Glomerular visceral epithelial cell (primary cell): ENCODE measurements at regions not wholly inside any gene's neighbourhood (a gene's known extent, or its start where the extent isn't known, plus 50 kb on each side); places are given as distances from the start of the nearest gene placed in this dataset.
A peak's percentile ranks its signal among the peaks of the same experiment; 100 is the strongest.
"Not testable (repeated sequence)": the region's sequence is repeated elsewhere in the genome, so short reads cannot be mapped to it uniquely, and the experiment has no call there.

ENCODE experiments used
- DNase-seq: peaks from one replicate; pipeline ENCODE4 v3.0.0-alpha.2; 2016; ENCODE audit errors: extremely low spot score

DNA sequence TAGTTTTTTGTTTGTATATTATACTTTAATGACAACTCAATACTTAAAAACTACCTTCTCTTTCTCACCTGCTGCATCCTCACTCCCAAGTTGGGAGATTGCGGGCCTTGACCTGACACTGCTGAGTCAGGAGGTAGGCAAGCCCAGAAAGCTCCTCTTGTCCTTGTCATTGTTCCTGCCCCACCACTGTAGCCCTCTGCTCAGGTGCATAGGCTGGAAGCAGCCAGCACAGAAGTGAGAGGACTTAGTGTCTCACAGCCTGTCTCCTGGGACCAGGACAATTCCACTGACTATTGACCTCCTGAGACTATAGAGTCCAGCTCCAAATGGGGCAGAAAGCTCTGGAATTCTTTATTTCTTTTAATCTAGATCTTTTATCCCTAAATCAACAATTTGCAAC, 123.5 kb upstream of the NDP start:
- no peak for DNase-seq

DNA sequence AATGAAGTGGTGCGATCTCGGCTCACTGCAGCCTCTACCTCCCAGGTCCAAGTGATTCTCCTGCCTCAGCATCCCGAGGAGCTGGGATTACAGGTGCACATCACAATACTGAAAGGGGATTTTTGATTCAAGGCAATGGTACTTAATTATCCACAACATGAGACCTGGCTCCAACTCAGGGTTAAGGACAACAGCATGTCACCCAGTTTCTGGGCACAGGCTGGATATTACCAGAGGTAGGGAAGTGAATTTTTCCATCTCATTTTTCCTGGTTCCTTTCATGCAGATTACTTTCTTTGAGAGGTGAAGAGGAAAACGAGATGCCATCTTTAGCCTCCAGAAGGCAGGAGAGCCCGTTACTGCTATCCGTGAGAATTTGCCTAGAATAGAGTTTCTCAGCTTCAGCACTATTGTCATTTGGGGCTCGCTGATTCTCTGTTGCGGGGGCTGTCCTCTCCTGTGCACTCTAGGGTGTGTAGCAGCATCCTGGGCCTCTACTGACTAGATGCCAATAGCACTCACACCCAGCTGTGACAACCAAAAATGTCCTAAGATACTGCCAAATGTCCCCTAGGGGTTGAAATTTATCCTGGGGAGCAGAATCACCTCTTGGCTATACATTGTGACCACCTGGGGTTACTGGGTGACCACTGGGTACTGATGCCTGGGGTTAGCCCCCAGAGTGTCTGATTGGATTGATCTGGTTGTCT, 121.8 kb upstream of the NDP start:
- DNase-seq: no peak

DNA sequence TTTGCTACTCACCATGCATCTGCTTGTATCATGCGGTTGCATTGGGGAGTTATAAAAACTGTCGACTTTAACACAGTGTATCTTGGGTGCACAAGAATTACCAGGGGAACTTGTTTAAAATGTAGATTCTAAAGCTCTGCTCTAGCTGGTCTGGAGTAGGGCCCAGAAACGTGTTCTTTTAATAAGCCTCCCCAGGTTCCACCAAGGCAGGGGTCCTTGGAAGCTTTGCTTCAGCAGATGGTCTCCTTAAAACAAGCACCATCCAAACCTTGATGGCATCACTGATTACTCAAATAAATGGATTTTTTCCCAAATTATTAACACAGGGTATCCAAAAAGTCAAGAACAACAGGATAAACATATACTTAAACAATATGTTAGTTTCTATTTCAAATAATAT, 120.2 kb upstream of the NDP start:
- DNase-seq: no peak

DNA sequence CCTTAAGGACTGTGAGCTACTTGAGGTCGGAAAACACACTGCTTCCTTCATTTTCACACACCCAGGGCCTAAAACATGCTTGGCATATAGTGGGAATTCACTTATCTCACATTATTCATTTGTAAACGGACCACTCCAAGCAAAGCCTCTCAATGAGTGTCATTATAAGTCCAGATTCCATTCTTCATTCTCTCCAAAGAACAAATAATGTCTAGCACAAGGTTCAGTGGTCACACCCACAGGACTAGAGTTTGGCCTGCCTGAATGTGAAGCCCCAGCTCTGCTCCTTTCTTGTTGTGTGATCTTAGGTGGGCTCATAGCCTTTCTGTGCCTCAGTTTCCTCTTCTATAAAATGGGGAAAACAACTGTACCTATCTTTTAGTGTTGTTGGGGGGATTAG, 119.6 kb upstream of the NDP start:
- DNase-seq: no peak

DNA sequence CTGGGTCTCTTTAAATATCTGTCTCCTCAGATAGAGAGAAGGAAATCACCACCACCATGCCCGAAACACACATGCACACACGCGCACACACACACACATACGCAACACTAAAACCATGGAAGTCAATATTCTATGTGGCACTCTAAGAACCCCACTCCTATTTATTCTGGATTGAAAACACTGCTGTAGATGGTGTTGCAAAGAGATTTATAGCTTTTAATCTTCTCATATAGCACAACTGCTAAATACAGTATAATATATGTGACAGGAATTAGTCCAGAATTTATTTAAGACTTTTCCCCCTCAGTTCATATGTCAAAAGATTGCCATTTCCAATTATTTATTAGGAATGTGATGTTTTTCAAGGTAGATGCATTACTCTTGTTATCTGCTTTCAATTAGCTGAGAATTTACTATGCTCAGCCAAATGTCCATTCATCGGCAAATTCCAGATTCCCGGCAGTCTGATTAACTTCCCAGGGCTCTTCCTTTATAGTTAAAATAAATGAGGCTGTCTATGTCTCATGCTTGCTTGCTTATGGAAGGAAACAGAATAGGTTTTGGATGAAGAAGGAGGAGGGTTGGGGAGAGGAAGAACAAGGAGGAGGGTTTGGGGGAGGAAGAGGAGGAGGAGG, 115.4 kb upstream of the NDP start:
- no peak for DNase-seq

DNA sequence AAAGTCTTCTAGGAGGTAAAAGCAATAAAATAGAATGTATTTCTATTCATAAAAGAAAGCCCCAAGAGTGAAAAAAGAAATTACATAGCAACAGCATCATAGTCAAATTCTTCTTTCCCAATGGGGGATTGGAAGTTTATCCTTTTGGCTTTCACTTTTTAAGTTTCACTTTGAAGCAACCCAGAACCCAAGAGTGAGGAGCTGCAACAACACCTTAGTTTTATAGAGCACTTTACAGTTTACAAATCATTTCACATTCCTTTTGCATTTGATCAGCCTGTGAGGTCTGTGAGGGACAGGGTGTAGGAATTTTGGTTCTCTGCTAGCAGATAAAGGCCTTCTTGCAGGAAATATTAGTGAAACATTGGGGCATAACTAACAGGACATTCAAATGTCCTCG, 112.0 kb upstream of the NDP start:
- DNase-seq: no peak

DNA sequence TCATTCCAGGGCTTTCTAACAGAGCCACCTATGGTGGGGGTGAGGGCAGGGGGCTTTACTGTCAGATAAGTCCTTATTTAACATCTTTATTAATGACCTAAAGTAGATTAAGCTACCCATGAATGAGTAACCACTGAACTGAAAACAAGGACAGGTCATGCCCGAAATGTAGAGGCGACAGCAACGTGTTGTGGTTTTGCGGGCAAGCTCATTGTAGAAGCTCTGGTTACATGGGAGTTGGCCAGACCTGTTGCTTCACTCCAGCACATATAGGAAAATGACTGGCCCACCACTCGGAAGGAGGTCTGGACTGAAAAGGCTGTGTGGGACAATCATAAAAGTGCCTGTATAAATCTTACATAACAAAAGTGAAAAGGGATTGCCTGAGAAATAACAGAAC, 109.6 kb upstream of the NDP start:
- DNase-seq: peak; percentile 49

DNA sequence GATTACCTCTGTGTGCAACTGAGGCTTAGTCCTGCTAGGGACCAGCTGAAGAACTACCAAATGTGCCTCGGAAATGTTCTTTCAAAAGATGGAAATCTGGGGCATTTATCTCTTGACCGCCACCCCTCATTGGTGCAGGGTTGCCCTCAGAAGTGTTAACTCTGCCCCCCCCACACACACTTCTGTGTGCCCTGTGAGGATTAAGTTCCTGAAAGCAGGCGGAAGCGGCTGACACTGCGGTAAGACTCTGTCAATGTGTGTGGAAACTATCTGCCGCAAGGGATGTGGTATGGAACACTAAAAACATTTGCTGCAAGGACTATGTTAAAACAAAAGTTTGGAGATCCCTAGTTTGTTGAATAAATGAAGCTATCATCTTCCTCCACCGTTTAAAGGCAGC, 106.9 kb upstream of the NDP start:
- DNase-seq: no peak

DNA sequence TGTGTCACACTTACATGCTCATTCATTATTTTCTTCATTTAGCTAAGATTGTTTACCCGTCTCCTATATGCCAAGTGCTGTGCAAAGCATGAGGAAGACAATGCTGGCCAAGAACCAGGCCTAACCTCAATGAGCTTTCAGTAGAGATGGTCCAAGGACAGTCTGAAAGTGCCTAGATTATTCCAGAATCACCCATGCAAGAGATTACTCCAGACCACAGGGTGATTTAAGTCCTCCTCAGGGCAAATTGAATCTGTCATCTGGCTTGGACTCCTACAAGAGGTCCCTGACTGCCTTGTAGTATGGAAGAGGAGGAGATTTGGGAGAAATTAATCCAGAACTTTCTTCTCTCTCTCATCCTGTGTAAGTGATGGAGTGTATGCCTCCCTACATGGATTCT, 99.4 kb upstream of the NDP start:
- peak; percentile 29 for DNase-seq

DNA sequence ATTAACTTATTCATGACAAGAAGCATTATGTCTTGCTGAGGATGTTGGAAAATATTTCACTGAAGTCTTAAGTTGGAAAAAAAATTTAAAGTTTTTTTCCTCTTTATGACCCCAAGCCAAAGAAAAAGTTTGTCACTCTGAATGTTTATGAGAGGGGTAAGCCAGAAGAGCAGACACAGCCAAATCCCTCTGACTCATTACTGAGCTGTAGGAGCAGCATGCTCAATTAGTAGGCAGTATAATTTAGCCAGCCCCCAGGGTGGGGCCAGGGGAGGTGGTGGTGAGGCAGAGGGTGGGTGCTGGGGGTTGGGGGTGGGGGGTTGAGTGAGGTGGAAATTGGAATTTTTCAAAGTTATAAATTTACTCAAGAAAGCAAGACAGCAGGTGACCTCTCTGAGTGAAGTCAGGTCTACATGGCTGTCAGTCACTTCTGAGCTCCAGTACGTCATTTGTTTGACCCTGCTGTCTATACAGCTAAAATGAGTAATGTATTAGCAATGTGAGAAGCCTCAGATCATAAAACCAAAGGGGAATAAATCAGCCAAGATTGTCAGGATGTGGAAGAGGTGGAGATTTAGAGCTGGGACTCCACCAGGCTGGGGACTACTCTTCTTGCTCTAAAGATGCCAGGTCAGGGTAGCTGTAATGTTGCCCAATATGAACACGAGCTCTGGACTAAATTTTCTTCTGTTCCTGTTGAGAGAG, 98.8 kb upstream of the NDP start:
- DNase-seq: peak; percentile 76

DNA sequence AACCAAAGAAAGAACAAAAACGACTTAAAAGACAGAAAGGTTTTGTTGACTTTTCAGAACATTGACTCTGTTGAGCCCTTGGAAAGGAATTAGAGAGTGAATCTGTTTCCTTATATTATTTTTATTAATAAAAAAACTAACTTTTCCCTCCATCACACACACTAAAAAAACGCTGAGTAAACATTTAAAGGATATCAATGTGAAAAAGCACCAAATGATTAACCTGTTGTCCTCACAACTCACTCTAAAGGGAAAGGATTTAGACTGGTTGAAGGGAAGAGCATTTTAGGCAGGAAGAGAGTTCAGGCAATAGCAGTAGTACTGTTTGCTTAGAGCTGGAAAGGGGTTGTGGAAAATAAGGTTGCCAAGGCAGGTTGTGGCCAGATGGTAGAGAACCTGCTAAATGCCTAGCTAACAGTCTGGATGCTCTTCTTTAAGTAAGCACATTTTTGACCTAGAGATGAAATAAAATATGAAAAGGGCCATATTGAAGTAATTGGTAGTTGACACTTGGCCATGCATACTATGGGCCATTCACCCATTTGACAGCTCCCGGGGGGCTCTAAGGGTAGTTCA, 98.0 kb upstream of the NDP start:
- DNase-seq: no peak

DNA sequence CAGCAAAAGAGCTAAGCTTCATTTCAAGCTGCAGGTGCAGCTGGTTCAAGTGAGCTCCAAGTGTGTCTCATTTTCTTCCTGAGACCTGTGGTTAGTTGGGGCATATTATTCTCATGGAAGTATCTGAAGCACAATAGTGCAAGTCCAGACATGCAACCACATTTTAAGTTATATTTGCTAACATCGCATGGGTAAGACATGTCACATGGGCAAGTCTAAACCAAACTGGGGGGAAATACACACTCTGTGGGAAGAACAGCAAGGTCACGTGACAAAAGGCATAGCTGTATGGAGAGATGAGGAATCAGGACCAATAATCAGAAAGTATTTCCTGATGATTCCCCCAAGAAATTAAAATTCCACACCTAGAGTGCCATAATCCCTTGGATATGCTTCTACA, 94.9 kb upstream of the NDP start:
- no peak for DNase-seq

DNA sequence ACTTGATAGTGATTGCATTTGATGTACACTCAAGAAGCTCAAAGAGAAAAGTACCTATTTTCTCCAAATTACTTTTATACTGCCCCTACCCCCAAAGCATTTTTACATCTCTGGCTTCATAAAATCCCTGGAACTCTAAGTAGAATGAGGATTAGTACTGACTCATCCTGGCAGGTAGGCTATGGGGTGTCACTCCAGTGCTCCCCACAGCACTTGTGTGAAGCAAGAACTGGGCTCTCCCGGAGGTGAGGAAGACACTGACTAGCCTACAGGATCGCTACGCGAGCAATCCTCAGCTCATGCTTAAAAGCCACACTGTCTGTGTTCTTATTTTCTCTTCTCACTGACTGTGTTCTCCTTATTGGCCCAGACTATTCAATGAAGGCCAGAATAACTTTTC, 90.4 kb upstream of the NDP start:
- DNase-seq: peak; percentile 2

DNA sequence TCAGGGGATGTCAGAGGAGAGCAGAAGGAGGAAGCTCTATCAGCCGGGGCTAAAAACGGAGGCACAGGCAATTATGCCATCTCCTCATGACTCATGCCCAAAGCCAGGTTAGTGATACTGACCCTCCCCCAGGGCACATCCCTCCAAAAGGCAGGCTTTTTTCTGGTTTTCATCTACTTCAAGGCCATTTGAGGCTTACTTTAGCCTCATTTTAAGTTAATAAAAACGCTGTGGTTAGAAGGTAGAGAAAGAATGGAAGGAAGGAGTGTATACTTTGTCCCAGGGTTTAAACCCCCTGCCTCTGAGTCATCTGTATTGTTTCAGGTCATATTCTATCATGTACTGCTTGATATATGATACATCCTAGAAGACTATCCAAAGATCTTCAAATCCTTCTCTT, 89.7 kb upstream of the NDP start:
- peak; percentile 44 for DNase-seq

DNA sequence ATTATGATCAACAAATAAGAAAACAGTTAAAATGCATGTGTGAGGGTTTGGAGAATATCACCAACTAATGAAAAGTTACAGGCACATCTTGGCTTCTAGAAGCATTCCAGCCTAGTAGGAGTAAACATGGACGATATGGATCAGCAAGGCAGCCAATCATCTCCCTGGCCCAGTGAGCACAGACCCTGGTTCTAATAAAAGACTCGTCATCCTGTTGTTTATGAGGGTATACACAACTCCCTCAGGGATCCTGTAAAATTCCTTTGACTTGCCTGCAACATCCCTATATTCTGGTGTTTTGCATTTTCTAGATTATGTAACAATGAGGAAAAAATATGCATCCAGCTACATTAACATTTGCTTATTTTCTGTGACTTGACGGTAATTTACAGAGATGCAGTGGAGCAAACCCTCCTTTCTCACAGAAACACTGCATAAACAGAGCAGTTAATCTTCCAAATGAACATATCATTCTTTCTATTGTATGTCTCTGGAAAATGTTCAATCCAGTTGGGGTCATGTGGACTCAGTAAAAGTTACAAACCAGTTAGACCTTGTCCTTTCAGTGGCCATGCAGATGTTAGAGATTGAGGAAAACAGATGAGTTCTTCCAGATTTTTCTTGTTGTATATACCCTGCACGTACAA, 88.9 kb upstream of the NDP start:
- DNase-seq: no peak

DNA sequence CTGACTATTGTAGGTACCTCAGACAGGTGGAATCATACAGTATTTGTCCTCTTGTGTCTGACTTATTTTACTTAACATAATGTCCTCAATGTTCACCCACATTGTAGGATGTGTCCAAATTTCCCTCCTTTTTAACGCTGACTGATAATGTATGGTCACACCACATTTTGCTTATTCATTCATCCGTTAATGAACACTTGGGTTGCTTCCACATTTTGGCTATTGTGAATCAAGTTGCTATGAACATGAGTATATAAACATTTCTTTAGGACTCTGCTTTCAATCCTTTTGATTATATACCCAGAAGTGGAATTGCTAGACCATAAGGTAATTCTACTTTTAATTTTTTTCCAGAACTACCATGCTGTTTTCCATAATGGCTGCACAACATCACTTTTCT, 87.0 kb upstream of the NDP start:
- DNase-seq: no peak

DNA sequence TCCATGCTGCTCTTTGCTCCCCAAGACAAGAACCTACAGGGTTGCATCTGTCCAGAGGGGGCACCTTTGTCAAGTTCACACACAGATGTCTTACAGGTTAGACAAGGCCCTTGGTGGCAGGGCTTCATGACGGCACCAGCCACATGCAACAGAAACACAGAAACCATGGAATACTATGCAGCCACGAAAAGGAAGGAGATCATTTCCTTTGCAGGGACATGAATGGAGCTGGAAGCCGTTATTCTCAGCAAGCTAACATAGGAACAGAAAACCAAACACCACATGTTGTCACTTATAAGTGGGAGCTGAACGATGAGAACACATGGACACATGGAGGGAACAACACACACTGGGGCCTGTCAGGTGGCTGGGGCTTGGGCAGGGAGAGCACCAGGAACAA, 85.1 kb upstream of the NDP start:
- no peak for DNase-seq

DNA sequence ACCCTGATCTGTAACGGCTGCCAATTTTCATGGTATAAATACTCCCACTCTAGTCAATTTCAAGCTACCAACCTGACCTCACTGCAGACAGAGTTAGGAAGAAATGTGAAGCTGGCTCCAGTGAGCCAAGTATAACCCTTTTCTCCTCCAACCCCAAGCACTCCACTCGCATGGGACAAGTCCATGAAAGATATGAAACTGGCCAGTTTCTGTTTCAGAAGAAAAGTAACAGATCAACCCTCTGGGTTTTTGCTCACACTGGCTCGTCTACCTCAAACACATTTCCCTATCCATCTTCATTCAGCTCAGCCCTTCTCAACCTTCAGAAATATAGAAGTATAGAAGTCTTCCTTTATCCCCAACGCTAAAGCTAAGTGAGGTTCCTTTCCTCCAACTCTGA, 82.4 kb upstream of the NDP start:
- DNase-seq: no peak

DNA sequence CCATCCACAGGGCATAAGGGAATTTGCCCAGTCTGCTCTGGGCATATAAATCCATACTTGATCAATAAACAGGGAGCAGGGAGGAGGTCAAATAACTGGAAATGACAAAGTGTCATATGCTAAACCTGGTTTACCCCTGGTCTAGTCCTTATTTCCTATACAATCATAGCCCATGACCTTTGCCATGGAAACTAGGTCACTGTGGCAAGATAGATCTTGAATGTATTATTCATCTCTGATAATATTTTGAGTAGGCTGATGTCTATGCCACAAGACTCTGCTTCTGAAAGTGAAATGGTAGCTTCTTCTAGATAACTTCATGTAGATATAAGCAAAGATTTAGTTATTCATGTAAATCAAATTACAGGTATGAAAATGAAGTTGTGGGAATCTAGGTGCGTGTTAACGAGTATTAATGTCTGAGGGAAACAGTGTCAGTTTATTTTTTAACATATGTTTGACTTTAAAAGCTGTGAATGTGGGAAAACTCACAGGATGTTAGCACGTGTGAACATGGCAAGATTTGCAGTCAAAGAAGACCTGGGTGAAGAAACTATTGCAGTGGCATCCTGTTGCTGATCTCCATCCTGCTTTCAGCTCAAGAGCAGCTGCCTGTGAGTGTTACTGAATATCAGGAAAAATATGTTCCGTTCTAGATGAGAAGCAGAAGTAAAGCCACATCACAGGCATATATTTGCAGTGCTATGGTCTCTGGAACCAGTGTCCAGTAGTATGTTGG, 81.8 kb upstream of the NDP start:
- DNase-seq: no peak

DNA sequence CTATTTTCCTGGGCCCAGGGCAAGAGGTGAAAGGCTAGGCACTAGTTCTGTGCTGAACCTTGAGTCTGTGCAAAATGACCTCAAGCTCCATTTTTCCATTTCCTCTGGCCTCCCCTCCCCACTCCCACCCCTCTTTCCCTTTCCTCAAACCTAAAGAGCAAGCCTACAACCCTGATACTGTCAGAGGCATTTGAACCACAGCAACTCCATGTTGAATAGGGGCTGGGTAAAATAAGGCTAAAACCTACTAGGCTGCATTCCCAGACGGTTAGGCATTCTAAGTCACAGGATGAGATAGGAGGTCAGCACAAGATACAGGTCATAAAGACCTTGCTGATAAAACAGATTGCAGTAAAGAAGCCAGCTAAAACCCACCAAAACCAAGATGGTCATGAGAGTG, 71.9 kb upstream of the NDP start:
- DNase-seq: not testable (repeated sequence)

DNA sequence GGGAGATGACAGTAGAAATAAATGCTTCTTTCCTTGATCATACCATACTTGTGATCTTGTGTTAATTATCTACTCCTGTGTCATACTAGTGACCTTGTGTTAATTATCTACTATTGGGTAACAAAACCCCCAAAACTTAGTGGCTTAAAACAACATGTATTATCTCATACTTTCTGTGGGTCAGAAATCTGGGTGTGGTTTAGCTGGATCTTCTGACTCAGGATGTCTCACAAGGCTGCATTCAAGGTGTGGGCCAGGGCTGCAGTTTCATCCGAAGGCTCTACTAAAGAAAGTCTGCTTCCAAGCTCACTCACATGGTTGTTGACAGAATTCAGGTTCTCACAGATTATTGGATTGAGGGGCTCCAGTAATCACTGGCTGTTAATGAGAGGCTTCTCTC, 70.3 kb upstream of the NDP start:
- DNase-seq: peak; percentile 54

DNA sequence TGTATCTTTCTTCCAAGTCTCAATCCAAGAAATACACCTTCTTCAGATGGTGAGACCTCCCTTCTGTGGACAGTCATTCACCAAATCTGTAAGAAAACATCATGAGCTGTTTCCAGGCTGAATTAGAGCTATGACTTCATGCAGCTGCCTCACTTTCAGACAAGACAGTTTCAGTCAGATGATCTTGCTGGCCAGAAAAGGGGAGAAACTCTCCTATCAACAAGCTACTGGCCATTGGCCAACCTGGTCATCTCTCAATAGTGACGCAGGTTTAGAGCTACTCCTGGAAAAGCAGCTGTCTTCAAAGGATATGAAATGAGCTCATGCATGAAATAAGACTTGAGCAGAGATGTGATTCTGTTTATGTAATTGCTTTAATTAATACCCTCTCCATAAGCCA, 69.6 kb upstream of the NDP start:
- peak; percentile 52 for DNase-seq
